HEK293 (cell line): ENCODE measurements at regions not wholly inside any gene's neighbourhood (a gene's known extent, or its start where the extent isn't known, plus 50 kb on each side); places are given as distances from the start of the nearest gene placed in this dataset.

Experiments
- CTCF ChIA-PET: fragments of 350-600 bp; formaldehyde crosslinking; extraction: SDS; loops from one replicate; lab custom pipeline; 2021; ENCODE audit warnings: antibody characterized with exemption; lab: Yijun Ruan, JAX
- POLR2A ChIA-PET: fragments of 300-600 bp; formaldehyde crosslinking; extraction: SDS; loops from one replicate; lab custom pipeline; 2020; ENCODE audit warnings: antibody characterized with exemption, inconsistent platforms; lab: Yijun Ruan, JAX
- H3K27ac ChIP-seq: fragments of 200-500 bp; sonication (Bioruptor generic); 2 replicates; pipeline ENCODE4 v1.5.1; 2014; ENCODE audit warnings: low read depth, low read length, control low read depth, inconsistent platforms; ENCODE audit errors: extremely low read depth
- H3K36me3 ChIP-seq, 2 experiments: fragments of 200-500 bp in 1 of 2; sonication (Bioruptor generic) in 1 of 2; 1 replicate in 1 of 2; 2 replicates in 1 of 2; pipeline ENCODE4 v1.5.1; 2014 to 2017; ENCODE audit warnings: inconsistent platforms in 2 of 2, low read length in 2 of 2; ENCODE audit not compliant: control insufficient read depth in 2 of 2, insufficient read depth in 1 of 2
- H3K4me1 ChIP-seq: fragments of 200-500 bp; sonication (Bioruptor generic); 2 replicates; pipeline ENCODE4 v1.5.1; 2014; ENCODE audit warnings: mild to moderate bottlenecking, low read length, inconsistent platforms; ENCODE audit not compliant: control insufficient read depth, insufficient read depth
- H3K4me3 ChIP-seq: 2 replicates; pipeline ENCODE4 v1.5.1; 2011; ENCODE audit warnings: low read depth, mild to moderate bottlenecking, control low read depth, low read length, moderate library complexity
- H3K9me3 ChIP-seq: fragments of 200-500 bp; sonication (Bioruptor generic); 2 replicates; pipeline ENCODE4 v1.5.1; 2014; ENCODE audit warnings: low read depth, low read length, inconsistent platforms; ENCODE audit not compliant: control insufficient read depth, insufficient read depth
- GLIS1 ChIP-seq: fragments of 450-650 bp; formaldehyde crosslinking; IDR thresholded peaks from 2 replicates; pipeline ENCODE4 v1.5.1; 2016; ENCODE audit warnings: missing biosample characterization, missing genetic modification characterization
- HOXD13 ChIP-seq: sonication (generic); formaldehyde crosslinking; IDR thresholded peaks from 2 replicates; pipeline ENCODE4 v1.8.0; 2022; ENCODE audit warnings: missing genetic modification reagents, borderline replicate concordance
- SCRT2 ChIP-seq: fragments of 450-650 bp; formaldehyde crosslinking; IDR thresholded peaks from 2 replicates; pipeline ENCODE4 v1.5.1; 2016; ENCODE audit warnings: missing biosample characterization, missing genetic modification characterization
- ZBTB10 ChIP-seq: fragments of 450-650 bp; formaldehyde crosslinking; IDR thresholded peaks from 2 replicates; pipeline ENCODE4 v1.5.1; 2016; ENCODE audit warnings: missing biosample characterization, missing genetic modification characterization
- ZBTB17 ChIP-seq: fragments of 450-650 bp; formaldehyde crosslinking; IDR thresholded peaks from 2 replicates; pipeline ENCODE4 v1.5.1; 2016; ENCODE audit warnings: missing biosample characterization, missing genetic modification characterization
- ZNF146 ChIP-seq: fragments of 450-650 bp; formaldehyde crosslinking; IDR thresholded peaks from 2 replicates; pipeline ENCODE4 v1.5.1; 2016; ENCODE audit warnings: missing biosample characterization, missing genetic modification characterization
- ZNF155 ChIP-seq: fragments of 450-650 bp; formaldehyde crosslinking; IDR thresholded peaks from 2 replicates; pipeline ENCODE4 v1.5.1; 2016; ENCODE audit warnings: missing biosample characterization, missing genetic modification characterization
- ZNF18 ChIP-seq: fragments of 450-650 bp; formaldehyde crosslinking; IDR thresholded peaks from 2 replicates; pipeline ENCODE4 v1.5.1; 2016; ENCODE audit warnings: missing biosample characterization, missing genetic modification characterization
- ZNF266 ChIP-seq: fragments of 450-650 bp; formaldehyde crosslinking; IDR thresholded peaks from 2 replicates; pipeline ENCODE4 v1.5.1; 2016; ENCODE audit warnings: missing biosample characterization, missing genetic modification characterization, low read depth
- ZNF391 ChIP-seq: fragments of 450-650 bp; formaldehyde crosslinking; IDR thresholded peaks from 2 replicates; pipeline ENCODE4 v1.5.1; 2016; ENCODE audit warnings: low read depth, missing biosample characterization, missing genetic modification characterization, borderline replicate concordance
- ZNF600 ChIP-seq: fragments of 450-650 bp; formaldehyde crosslinking; IDR thresholded peaks from 2 replicates; pipeline ENCODE4 v1.5.1; 2016; ENCODE audit warnings: missing biosample characterization, missing genetic modification characterization
- ZNF664 ChIP-seq: fragments of 450-650 bp; formaldehyde crosslinking; IDR thresholded peaks from 2 replicates; pipeline ENCODE4 v1.5.1; 2016; ENCODE audit warnings: missing biosample characterization, missing genetic modification characterization
- ZNF837 ChIP-seq: fragments of 450-650 bp; formaldehyde crosslinking; IDR thresholded peaks from 2 replicates; pipeline ENCODE4 v1.5.1; 2016; ENCODE audit warnings: missing biosample characterization, missing genetic modification characterization
- ZSCAN16 ChIP-seq: fragments of 450-650 bp; formaldehyde crosslinking; IDR thresholded peaks from 2 replicates; pipeline ENCODE4 v1.5.1; 2016; ENCODE audit warnings: missing biosample characterization, missing genetic modification characterization
- TF ChIP-seq, protein P1 (sequence below): fragments of 450-650 bp; IDR thresholded peaks from 2 replicates; pipeline ENCODE4 v1.5.1; 2018; ENCODE audit warnings: missing biosample characterization, missing genetic modification characterization
- TF ChIP-seq, protein P2 (sequence below): fragments of 450-650 bp; formaldehyde crosslinking; IDR thresholded peaks from 2 replicates; pipeline ENCODE4 v1.5.1; 2016; ENCODE audit warnings: missing biosample characterization, missing genetic modification characterization

- no peak for TF ChIP-seq ZNF837
- TF ChIP-seq ZNF600 (tag by site-specific recombination) = no peak
- TF ChIP-seq, protein P1, sequence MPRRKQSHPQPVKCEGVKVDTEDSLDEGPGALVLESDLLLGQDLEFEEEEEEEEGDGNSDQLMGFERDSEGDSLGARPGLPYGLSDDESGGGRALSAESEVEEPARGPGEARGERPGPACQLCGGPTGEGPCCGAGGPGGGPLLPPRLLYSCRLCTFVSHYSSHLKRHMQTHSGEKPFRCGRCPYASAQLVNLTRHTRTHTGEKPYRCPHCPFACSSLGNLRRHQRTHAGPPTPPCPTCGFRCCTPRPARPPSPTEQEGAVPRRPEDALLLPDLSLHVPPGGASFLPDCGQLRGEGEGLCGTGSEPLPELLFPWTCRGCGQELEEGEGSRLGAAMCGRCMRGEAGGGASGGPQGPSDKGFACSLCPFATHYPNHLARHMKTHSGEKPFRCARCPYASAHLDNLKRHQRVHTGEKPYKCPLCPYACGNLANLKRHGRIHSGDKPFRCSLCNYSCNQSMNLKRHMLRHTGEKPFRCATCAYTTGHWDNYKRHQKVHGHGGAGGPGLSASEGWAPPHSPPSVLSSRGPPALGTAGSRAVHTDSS = no peak
- no peak for TF ChIP-seq HOXD13
- no peak for TF ChIP-seq ZNF155 (tag by site-specific recombination)
- TF ChIP-seq GLIS1 (tag by site-specific recombination) = no peak
- TF ChIP-seq, all 188 proteins: peak for 0
Observed at GRCh38 chr6:92114091-92114675, 1305.2 kb downstream of the EPHA7 start (continued).

DNA sequence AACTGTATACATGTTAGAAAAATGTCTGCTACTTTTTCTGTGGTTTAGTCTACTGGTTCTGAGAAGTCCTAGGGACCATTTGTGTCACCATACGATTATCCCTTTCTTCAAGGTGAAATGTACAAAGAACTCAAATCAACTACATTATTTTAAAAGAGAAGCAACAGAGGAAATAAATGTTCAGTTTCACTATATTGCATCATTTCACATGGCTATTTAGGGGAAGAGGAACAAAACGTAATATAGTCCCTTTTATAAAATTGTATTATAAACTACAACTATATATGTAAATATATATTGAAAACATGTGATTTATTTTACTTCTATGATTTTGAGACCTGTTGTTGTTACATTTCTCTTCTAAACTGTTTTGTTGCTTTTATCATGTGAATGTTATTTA, 1308.0 kb downstream of the EPHA7 start:
- ChIA-PET CTCF (no interaction called here), POLR2A (no interaction called here)
- H3K27ac ChIP-seq = no peak overlapping the region

GRCh38 chr6:92110403-92110802, 1309.0 kb downstream of the EPHA7 start:
- Histone ChIP-seq H3K9me3 (no peaks in the 10 kb centered on the region), H3K36me3 (no peaks in the 10 kb centered on the region), H3K4me1 (no peaks in the 10 kb centered on the region), H3K4me3 (no peak overlapping the region), H3K27ac (no peak overlapping the region)
- 0 out of 2 replicates have a peak, but pooled peaks have one; percentile 13 for TF ChIP-seq SCRT2
- TF ChIP-seq ZBTB10 (tag by site-specific recombination) = no peak
- ChIA-PET POLR2A (no interaction called here), CTCF (interaction anchor here (0.6 kb wide), 2 partner anchors 10 to 52 kb away, joined by 3 to 4 read pairs; no protein-coding TSS in a partner anchor)

More for the DNA sequence above, 1308.0 kb downstream of the EPHA7 start:
- H3K4me1 ChIP-seq = no peaks in the 10 kb centered on the region
- H3K4me3 ChIP-seq = no peak overlapping the region
- no peaks in the 10 kb centered on the region for H3K36me3 ChIP-seq
- TF ChIP-seq ZNF18 (no peak), ZNF664 (no peak)
- TF ChIP-seq, all 188 proteins: peak for 0
- no peaks in the 10 kb centered on the region for H3K9me3 ChIP-seq

DNA sequence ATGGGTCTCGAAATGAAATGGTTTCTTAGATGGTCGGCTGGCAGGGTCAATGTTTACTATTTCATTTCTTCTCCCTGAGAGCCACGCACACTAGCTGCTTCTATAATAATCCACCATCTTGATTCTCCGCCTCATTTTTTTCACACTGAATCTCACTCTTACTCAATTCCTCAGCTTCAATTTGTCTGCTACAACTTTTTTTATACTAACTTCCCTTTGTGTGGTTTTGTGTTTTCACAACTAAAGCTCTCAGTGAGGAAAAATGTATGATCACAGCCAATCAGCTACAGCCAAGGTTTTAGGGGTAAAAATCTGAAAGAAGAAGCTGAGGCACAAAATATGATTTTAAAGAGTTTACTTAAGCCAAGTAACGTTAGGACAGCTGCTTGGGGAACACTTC, 1309.4 kb downstream of the EPHA7 start:
- TF ChIP-seq ZSCAN16 (tag by site-specific recombination) (no peak), ZNF146 (no peak), ZNF391 (tag by site-specific recombination) (no peak), ZBTB17 (tag by site-specific recombination) (no peak), ZNF266 (tag by site-specific recombination) (no peak)
- TF ChIP-seq, protein P2, sequence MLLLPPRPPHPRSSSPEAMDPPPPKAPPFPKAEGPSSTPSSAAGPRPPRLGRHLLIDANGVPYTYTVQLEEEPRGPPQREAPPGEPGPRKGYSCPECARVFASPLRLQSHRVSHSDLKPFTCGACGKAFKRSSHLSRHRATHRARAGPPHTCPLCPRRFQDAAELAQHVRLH (tag by site-specific recombination) = no peak
- TF ChIP-seq, all 188 proteins: peak for 0
- ChIA-PET CTCF (interaction anchor here (0.6 kb wide), 1 partner anchor 11 kb away, joined by 3 read pairs; no protein-coding TSS in a partner anchor), POLR2A (no interaction called here)
- Histone ChIP-seq H3K9me3 (no peaks in the 10 kb centered on the region), H3K27ac (no peak overlapping the region), H3K4me3 (no peak overlapping the region), H3K36me3 (no peaks in the 10 kb centered on the region), H3K4me1 (no peaks in the 10 kb centered on the region)
